ENCODE measurements at regions not wholly inside any gene's neighbourhood (a gene's known extent, or its start where the extent isn't known, plus 50 kb on each side); places are given as distances from the start of the nearest gene placed in this dataset.

GRCh38 chr1:213425376-213426030 is 374.5 kb downstream of the RPS6KC1 start:
- TF ChIP-seq POLR2A (IDR thresholded peaks at IDR 0.05) (no peak), CTCF (IDR thresholded peaks at IDR 0.05) (no peak), POLR2AphosphoS5 (IDR thresholded peaks at IDR 0.05) (no peak)
